Neural cell (in vitro differentiated cells): ENCODE measurements at regions not wholly inside any gene's neighbourhood (a gene's known extent, or its start where the extent isn't known, plus 50 kb on each side); places are given as distances from the start of the nearest gene placed in this dataset.

Experiments
- H2AFZ ChIP-seq: fragments of 200-600, 300-800 bp; sonication (generic), shearing (Covaris generic); 2 replicates; pipeline ENCODE4 v1.6.0; 2014; ENCODE audit warnings: low read depth, mild to moderate bottlenecking, antibody characterized with exemption, low read length, moderate library complexity
- H3F3A ChIP-seq: fragments of 200-600 bp; shearing (Covaris generic); 2 replicates; pipeline ENCODE4 v1.6.1; 2016; ENCODE audit warnings: mild to moderate bottlenecking, moderate library complexity, mixed read lengths, antibody characterized with exemption, low read length; ENCODE audit not compliant: insufficient read depth, poor library complexity, severe bottlenecking
- H3K27ac ChIP-seq: fragments of 200-600, 300-800 bp; sonication (generic), shearing (Covaris generic); 2 replicates; pipeline ENCODE4 v1.5.1; 2014; ENCODE audit warnings: mild to moderate bottlenecking, low read length, moderate library complexity
- H3K27me3 ChIP-seq: fragments of 300-800, 200-600 bp; sonication (generic), shearing (Covaris generic); 2 replicates; pipeline ENCODE4 v1.6.0; 2014; ENCODE audit warnings: mild to moderate bottlenecking, low read depth, low read length, moderate library complexity; ENCODE audit not compliant: insufficient read depth
- H3K36me3 ChIP-seq: fragments of 300-800, 200-600 bp; sonication (generic), shearing (Covaris generic); 2 replicates; pipeline ENCODE4 v1.5.1; 2014; ENCODE audit warnings: mild to moderate bottlenecking, antibody characterized with exemption, low read length, moderate library complexity; ENCODE audit not compliant: insufficient read depth
- H3K4me2 ChIP-seq: fragments of 300-800, 200-600 bp; sonication (generic), shearing (Covaris generic); 2 replicates; pipeline ENCODE4 v1.6.0; 2014; ENCODE audit warnings: mild to moderate bottlenecking, low read length
- H3K4me3 ChIP-seq: fragments of 300-800, 200-600 bp; sonication (generic), shearing (Covaris generic); 2 replicates; pipeline ENCODE4 v1.5.1; 2014; ENCODE audit warnings: mild to moderate bottlenecking, low read length, moderate library complexity
- H3K79me2 ChIP-seq: fragments of 200-600 bp; shearing (Covaris generic); replicated peaks from 2 replicates; pipeline ENCODE4 v1.6.0; 2014; ENCODE audit warnings: mild to moderate bottlenecking, low read length, moderate library complexity; ENCODE audit not compliant: insufficient read depth
- H3K9ac ChIP-seq: fragments of 300-800, 200-600 bp; sonication (generic), shearing (Covaris generic); 2 replicates; pipeline ENCODE4 v1.6.1; 2016; ENCODE audit warnings: mild to moderate bottlenecking, low read length, mixed read lengths
- H3K9me2 ChIP-seq: fragments of 200-600 bp; shearing (Covaris generic); 2 replicates; pipeline ENCODE4 v1.6.1; 2016; ENCODE audit warnings: mild to moderate bottlenecking, low read length, mixed read lengths; ENCODE audit not compliant: insufficient read depth
- H3K9me3 ChIP-seq: fragments of 200-600, 300-800 bp; sonication (generic), shearing (Covaris generic); 2 replicates; pipeline ENCODE4 v1.6.1; 2016; ENCODE audit warnings: mild to moderate bottlenecking, mixed run types, low read length, moderate library complexity, mixed read lengths
- H4K20me1 ChIP-seq: fragments of 200-600 bp; shearing (Covaris generic); 2 replicates; pipeline ENCODE4 v1.6.1; 2016; ENCODE audit warnings: mild to moderate bottlenecking, mixed run types; ENCODE audit not compliant: insufficient read depth
- EP300 ChIP-seq: fragments of 450-650 bp; conservative IDR thresholded peaks from 2 replicates; pipeline ENCODE4 v1.6.1; 2014; ENCODE audit warnings: antibody characterized with exemption, mild to moderate bottlenecking, moderate library complexity; ENCODE audit not compliant: poor library complexity, severe bottlenecking
- EZH2 ChIP-seq: fragments of 200-600, 300-800 bp; shearing (Covaris generic), sonication (generic); IDR thresholded peaks from 2 replicates; pipeline ENCODE4 v1.6.1; 2014; ENCODE audit warnings: antibody characterized with exemption, low read length, borderline replicate concordance, mild to moderate bottlenecking; ENCODE audit not compliant: insufficient read depth, poor library complexity, severe bottlenecking
- MXI1 ChIP-seq: fragments of 450-650 bp; conservative IDR thresholded peaks from 2 replicates; pipeline ENCODE4 v1.6.1; 2014; ENCODE audit warnings: antibody characterized with exemption, mild to moderate bottlenecking; ENCODE audit not compliant: poor library complexity, severe bottlenecking
- POLR2AphosphoS5 ChIP-seq: IDR thresholded peaks from 2 replicates; pipeline ENCODE4 v1.6.1; 2012
- RAD21 ChIP-seq: fragments of 450-650 bp; conservative IDR thresholded peaks from 2 replicates; pipeline ENCODE4 v1.6.1; 2014; ENCODE audit warnings: antibody characterized with exemption, mild to moderate bottlenecking, moderate library complexity
- REST ChIP-seq: IDR thresholded peaks from 2 replicates; pipeline ENCODE4 v1.6.1; 2012; ENCODE audit warnings: borderline replicate concordance
- SMC3 ChIP-seq: fragments of 450-650 bp; conservative IDR thresholded peaks from 2 replicates; pipeline ENCODE4 v1.6.1; 2014; ENCODE audit warnings: antibody characterized with exemption, mild to moderate bottlenecking, moderate library complexity; ENCODE audit not compliant: poor library complexity
- TAF1 ChIP-seq: IDR thresholded peaks from 2 replicates; pipeline ENCODE4 v1.6.1; 2012; ENCODE audit warnings: low read depth
- TF ChIP-seq, protein P1 (sequence below): fragments of 450-650 bp; IDR thresholded peaks from 2 replicates; pipeline ENCODE4 v1.5.1; 2014; ENCODE audit warnings: antibody characterized with exemption, mild to moderate bottlenecking, moderate library complexity; ENCODE audit not compliant: poor library complexity, severe bottlenecking

- peak overlapping the region; percentile 68 for H3K27ac ChIP-seq
- peak overlapping the region; percentile 41 for H3K4me3 ChIP-seq
- H3K4me2 ChIP-seq, result no peak overlapping the region
- no peaks in the 10 kb centered on the region for H4K20me1 ChIP-seq
- no peaks in the 10 kb centered on the region for H3K36me3 ChIP-seq
- no peaks in the 10 kb centered on the region for H3K27me3 ChIP-seq
- H3K9me2 ChIP-seq, result no peaks in the 10 kb centered on the region
- H2AFZ ChIP-seq, result no peak overlapping the region
- no peaks in the 10 kb centered on the region for H3K79me2 ChIP-seq
- TF ChIP-seq REST (no peak), TAF1 (no peak), SMC3 (no peak), EZH2 (no peak), MXI1 (no peak), POLR2AphosphoS5 (no peak), RAD21 (no peak), EP300 (no peak)
- TF ChIP-seq, protein P1, sequence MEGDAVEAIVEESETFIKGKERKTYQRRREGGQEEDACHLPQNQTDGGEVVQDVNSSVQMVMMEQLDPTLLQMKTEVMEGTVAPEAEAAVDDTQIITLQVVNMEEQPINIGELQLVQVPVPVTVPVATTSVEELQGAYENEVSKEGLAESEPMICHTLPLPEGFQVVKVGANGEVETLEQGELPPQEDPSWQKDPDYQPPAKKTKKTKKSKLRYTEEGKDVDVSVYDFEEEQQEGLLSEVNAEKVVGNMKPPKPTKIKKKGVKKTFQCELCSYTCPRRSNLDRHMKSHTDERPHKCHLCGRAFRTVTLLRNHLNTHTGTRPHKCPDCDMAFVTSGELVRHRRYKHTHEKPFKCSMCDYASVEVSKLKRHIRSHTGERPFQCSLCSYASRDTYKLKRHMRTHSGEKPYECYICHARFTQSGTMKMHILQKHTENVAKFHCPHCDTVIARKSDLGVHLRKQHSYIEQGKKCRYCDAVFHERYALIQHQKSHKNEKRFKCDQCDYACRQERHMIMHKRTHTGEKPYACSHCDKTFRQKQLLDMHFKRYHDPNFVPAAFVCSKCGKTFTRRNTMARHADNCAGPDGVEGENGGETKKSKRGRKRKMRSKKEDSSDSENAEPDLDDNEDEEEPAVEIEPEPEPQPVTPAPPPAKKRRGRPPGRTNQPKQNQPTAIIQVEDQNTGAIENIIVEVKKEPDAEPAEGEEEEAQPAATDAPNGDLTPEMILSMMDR, result no peak
- H3F3A ChIP-seq, result no peaks in the 10 kb centered on the region
- H3K9ac ChIP-seq, result peak overlapping the region; percentile 45
- no peaks in the 10 kb centered on the region for H3K9me3 ChIP-seq
Measured at GRCh38 chr10:78560341-78560688, 508.5 kb upstream of the ZMIZ1 start.

- no peaks in the 10 kb centered on the region for H3K27me3 ChIP-seq
- no peak overlapping the region for H3K9ac ChIP-seq
- H3K27ac ChIP-seq, result no peak overlapping the region
- H3K9me2 ChIP-seq, result no peaks in the 10 kb centered on the region
- H2AFZ ChIP-seq, result no peak overlapping the region
- no peaks in the 10 kb centered on the region for H4K20me1 ChIP-seq
- no peak overlapping the region for H3K4me2 ChIP-seq
- TF ChIP-seq TAF1 (no peak), POLR2AphosphoS5 (no peak), EZH2 (no peak), EP300 (no peak), REST (no peak), RAD21 (no peak), MXI1 (no peak), SMC3 (no peak)
- TF ChIP-seq, protein P1, result no peak
- H3K79me2 ChIP-seq, result no peaks in the 10 kb centered on the region
- no peaks in the 10 kb centered on the region for H3K36me3 ChIP-seq
- H3K9me3 ChIP-seq, result no peaks in the 10 kb centered on the region
- H3K4me3 ChIP-seq, result no peak overlapping the region
- H3F3A ChIP-seq, result no peaks in the 10 kb centered on the region
Measured at GRCh38 chr10:78563314-78563713, 505.5 kb upstream of the ZMIZ1 start.
